ENCODE measurements at regions not wholly inside any gene's neighbourhood (a gene's known extent, or its start where the extent isn't known, plus 50 kb on each side); places are given as distances from the start of the nearest gene placed in this dataset.

DNA sequence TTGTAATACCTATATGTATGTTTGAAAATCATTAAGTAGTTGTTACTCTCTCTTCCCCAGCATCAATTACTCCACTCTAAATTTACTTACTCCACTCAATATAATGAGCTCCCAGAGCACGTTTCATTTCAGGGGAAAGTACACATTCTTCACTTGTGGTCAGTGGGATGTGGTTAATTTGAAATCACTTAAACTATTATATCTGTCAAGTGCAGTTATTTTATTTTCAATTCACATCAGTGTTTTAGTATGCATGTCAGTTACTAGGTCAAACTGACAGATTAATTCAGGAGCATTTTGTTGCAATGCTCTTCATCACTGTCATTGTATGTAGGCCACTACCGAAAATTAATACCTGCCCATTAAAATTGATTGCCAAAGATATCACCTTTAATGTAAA lies 376.1 kb downstream of the ZIC4 start:
- Histone ChIP-seq H3K9me3 (ENCODE audit: control insufficient read depth, low read length) (no peaks in the 10 kb centered on the region), H3K27me3 (ENCODE audit: control insufficient read depth, insufficient read depth) (no peaks in the 10 kb centered on the region), H3K27ac (ENCODE audit: low read length) (no peak overlapping the region), H3K4me1 (ENCODE audit: control insufficient read depth, insufficient read depth, low read length) (no peaks in the 10 kb centered on the region), H3K4me3 (ENCODE audit: low read length) (no peak overlapping the region)
- WGBS: 60% methylated on average over 2 of the region's 2 CpGs
- DNase-seq (no peak), ATAC-seq (no peak)
- intact Hi-C loops (cut with DNase I): no loop called here

DNA sequence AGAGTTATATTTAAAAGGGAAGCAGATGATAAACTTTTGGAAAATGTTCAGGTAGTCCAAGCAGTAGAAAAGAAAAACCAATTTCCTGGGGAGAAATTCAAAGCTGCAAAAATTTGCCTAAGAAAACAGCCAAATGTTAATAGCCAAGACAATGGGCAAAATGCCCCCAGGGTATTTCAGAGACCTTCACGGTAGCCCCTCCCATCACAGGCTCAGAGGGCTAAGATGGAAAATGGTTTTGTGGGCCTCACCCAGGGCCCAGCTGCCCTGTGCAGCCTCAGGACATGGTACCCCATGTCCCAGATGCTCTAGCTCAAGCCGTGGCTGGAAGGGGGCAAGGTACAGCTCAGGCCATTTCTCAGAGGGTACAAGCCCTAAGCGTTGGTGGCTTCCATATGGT lies 391.0 kb downstream of the ZIC4 start:
- intact Hi-C loops (cut with DNase I): no loop called here
- Histone ChIP-seq H3K4me3 (ENCODE audit: low read length) (no peak overlapping the region), H3K27me3 (ENCODE audit: control insufficient read depth, insufficient read depth) (no peaks in the 10 kb centered on the region), H3K27ac (ENCODE audit: low read length) (no peak overlapping the region), H3K9me3 (ENCODE audit: control insufficient read depth, low read length) (no peaks in the 10 kb centered on the region), H3K4me1 (ENCODE audit: control insufficient read depth, insufficient read depth, low read length) (no peaks in the 10 kb centered on the region)
- ATAC-seq (no peak), DNase-seq (no peak)
- 83% methylated on average over 3 of the region's 3 CpGs for WGBS

DNA sequence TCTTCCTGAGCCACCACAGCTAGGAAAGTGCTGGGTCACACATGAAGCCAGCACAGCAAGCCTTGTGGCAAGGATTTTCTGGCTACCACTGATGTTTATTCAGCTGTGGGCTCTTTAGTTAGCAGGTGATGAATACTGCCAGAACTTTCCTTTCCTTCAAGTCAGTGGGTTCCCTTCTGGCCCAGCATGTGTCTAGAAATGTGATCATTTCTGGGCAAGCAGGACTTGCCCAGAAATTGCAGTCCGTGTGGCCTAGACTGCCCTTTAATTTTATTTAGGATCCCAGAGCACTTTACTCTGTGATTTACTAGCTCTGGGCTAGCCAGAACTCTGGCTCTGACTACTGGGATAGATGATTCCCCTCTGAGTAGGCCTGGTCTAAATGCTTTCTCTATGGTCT lies 397.5 kb downstream of the ZIC4 start:
- WGBS: 59% methylated on average over 1 of the region's 1 CpG
- Histone ChIP-seq H3K27me3 (ENCODE audit: control insufficient read depth, insufficient read depth) (no peaks in the 10 kb centered on the region), H3K9me3 (ENCODE audit: control insufficient read depth, low read length) (no peaks in the 10 kb centered on the region), H3K4me1 (ENCODE audit: control insufficient read depth, insufficient read depth, low read length) (no peaks in the 10 kb centered on the region), H3K4me3 (ENCODE audit: low read length) (no peak overlapping the region), H3K27ac (ENCODE audit: low read length) (no peak overlapping the region)
- intact Hi-C loops (cut with DNase I): no loop called here
- DNase-seq (no peak), ATAC-seq (no peak)

DNA sequence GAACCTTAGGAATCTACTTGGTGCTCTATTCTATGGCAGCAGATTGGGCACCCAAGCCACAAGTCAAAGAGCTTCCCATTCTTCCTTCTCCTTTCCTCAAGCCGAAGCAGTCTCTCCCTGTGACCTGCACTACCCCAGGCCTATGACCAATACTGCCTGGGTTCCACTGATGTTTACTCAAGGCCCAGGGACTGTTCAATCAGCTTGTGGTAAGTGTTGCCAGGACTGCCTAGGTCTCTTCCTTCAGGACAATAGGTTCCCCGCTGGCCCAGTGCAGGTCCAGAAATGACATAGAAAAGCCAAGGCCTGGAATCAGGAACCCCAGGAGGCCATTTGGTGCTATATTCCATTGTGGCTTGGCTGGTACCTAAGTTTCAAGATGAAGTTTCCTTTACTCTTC lies 397.9 kb downstream of the ZIC4 start:
- Histone ChIP-seq H3K27me3 (ENCODE audit: control insufficient read depth, insufficient read depth) (no peaks in the 10 kb centered on the region), H3K4me3 (ENCODE audit: low read length) (no peak overlapping the region), H3K27ac (ENCODE audit: low read length) (no peak overlapping the region), H3K4me1 (ENCODE audit: control insufficient read depth, insufficient read depth, low read length) (no peaks in the 10 kb centered on the region), H3K9me3 (ENCODE audit: control insufficient read depth, low read length) (no peaks in the 10 kb centered on the region)
- intact Hi-C loops (cut with DNase I): no loop called here
- WGBS: 89% methylated on average over 2 of the region's 2 CpGs
- no peak for ATAC-seq
- no peak for DNase-seq

DNA sequence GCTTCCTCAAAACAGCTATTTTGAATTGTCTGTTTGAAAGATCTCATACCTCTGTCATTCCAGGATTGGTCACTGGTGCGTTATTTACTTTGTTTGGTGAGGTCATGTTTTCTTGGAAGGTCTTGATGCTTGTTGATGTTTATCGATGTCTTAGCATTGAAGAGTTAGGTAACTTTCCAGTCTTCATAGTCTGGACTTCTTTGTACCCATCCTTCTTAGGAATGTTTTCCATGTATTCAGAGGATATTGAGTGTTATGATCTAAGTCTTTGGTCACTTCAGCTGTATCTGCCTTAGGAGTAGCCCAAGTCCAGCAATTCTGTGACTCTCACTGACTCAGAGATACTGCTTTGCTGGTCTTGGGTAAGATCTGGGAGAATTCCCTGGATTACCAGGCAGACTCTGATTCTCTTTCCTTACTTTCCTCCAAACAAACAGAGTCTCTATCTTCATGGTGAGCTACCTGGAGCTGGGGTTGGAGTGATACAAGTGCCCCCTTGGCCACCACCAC lies 398.6 kb downstream of the ZIC4 start:
- ATAC-seq: no peak
- intact Hi-C loops (cut with DNase I): no loop called here
- no peaks in the 10 kb centered on the region for H3K27me3 ChIP-seq (ENCODE audit: control insufficient read depth, insufficient read depth)
- DNase-seq: no peak
- no peaks in the 10 kb centered on the region for H3K4me1 ChIP-seq (ENCODE audit: control insufficient read depth, insufficient read depth, low read length)
- H3K9me3 ChIP-seq (ENCODE audit: control insufficient read depth, low read length): no peaks in the 10 kb centered on the region
- H3K27ac ChIP-seq (ENCODE audit: low read length): no peak overlapping the region
- H3K4me3 ChIP-seq (ENCODE audit: low read length): no peak overlapping the region
- 87% methylated on average over 2 of the region's 2 CpGs for WGBS

DNA sequence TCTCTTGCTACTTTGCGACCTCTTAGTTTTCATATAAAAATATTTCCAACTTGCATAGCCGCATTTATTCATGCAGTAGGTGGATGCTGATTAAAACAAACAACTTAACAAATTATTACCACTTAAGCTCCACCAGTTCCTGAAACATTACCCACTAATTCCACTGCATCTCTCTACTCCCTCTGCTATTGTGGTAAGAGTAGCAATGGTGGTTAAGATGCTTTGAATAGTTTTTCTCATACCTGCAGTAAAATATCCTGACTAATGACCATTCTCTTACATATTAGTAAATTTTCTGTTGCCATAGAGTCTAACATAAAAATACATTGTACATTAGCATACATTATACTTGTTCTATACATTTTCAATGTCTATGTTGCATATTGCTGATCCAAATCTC lies 397.6 kb upstream of the PLSCR5 start:
- no peak for ATAC-seq
- Histone ChIP-seq H3K9me3 (ENCODE audit: control insufficient read depth, low read length) (no peaks in the 10 kb centered on the region), H3K27me3 (ENCODE audit: control insufficient read depth, insufficient read depth) (no peaks in the 10 kb centered on the region), H3K4me1 (ENCODE audit: control insufficient read depth, insufficient read depth, low read length) (no peaks in the 10 kb centered on the region), H3K4me3 (ENCODE audit: low read length) (no peak overlapping the region), H3K27ac (ENCODE audit: low read length) (no peak overlapping the region)
- no peak for DNase-seq
- intact Hi-C loops (cut with DNase I): no loop called here
- 87% methylated on average over 2 of the region's 2 CpGs for WGBS

DNA sequence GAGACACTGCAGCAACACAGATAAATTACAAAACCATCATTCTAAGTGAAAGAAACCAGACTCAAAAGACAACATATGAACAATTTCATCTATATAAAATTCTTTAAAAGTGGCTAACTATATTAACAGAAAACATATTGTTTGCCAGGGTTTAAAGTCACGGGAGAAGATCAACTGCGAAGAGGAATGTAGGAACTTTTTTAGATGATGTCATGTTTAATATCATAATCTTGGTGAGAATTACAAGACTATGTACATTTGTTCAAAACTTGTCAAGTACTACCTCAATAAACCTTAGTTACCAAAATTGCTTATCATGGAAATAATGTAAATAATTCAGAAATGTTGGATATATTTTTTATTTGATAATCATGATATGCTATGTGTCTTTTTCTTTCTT lies 395.1 kb upstream of the PLSCR5 start:
- WGBS: 61% methylated on average over 2 of the region's 2 CpGs
- H3K4me3 ChIP-seq (ENCODE audit: low read length): no peak overlapping the region
- ATAC-seq (no peak), DNase-seq (no peak)
- no peaks in the 10 kb centered on the region for H3K27me3 ChIP-seq (ENCODE audit: control insufficient read depth, insufficient read depth)
- intact Hi-C loops (cut with DNase I): no loop called here
- no peak overlapping the region for H3K27ac ChIP-seq (ENCODE audit: low read length)
- H3K4me1 ChIP-seq (ENCODE audit: control insufficient read depth, insufficient read depth, low read length): no peaks in the 10 kb centered on the region
- no peaks in the 10 kb centered on the region for H3K9me3 ChIP-seq (ENCODE audit: control insufficient read depth, low read length)

DNA sequence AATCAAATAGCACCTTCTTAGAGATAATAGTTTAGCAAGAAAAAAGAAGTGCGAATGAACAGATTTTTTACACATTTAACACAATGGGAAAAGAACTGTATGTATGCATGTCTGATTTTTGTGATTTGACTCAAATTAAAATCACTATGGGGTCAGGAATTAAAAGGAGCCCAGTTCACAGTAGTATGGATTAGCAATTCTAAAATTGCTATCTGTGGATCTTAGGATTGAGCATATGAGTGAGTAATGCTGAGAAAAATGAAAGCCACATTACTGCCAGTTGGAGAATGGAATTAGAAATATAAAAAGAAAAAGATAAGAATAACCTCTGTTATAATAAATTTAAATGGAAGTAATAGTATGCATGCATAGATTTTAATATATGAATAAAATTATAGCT lies 386.8 kb upstream of the PLSCR5 start:
- 88% methylated on average over 1 of the region's 1 CpG for WGBS
- Histone ChIP-seq H3K9me3 (ENCODE audit: control insufficient read depth, low read length) (no peaks in the 10 kb centered on the region), H3K4me1 (ENCODE audit: control insufficient read depth, insufficient read depth, low read length) (no peaks in the 10 kb centered on the region), H3K27ac (ENCODE audit: low read length) (no peak overlapping the region), H3K27me3 (ENCODE audit: control insufficient read depth, insufficient read depth) (no peaks in the 10 kb centered on the region), H3K4me3 (ENCODE audit: low read length) (no peak overlapping the region)
- no peak for DNase-seq
- intact Hi-C loops (cut with DNase I): no loop called here
- no peak for ATAC-seq

DNA sequence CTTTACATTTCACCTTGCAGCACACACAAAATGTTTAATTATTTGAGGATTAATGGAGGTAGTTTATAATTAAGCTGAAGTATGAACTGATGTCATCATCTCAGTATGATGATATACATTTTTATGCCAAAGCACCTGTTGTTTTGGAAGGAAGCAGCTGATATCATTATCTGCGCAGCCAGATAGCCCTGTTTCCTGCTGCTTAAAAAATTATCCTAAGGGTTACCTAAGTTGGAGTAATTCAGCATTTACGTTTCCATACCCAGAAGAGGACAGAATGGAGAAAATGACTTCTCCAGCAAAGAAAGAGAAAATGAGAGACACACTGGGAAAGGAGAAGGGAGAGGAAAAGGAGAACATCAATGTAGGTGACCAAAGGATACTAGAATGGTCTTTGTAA lies 370.3 kb upstream of the PLSCR5 start:
- H3K4me1 ChIP-seq (ENCODE audit: control insufficient read depth, insufficient read depth, low read length): no peaks in the 10 kb centered on the region
- no peaks in the 10 kb centered on the region for H3K27me3 ChIP-seq (ENCODE audit: control insufficient read depth, insufficient read depth)
- ATAC-seq (no peak), DNase-seq (no peak)
- H3K27ac ChIP-seq (ENCODE audit: low read length): no peak overlapping the region
- H3K4me3 ChIP-seq (ENCODE audit: low read length): no peak overlapping the region
- 38% methylated on average over 2 of the region's 2 CpGs for WGBS
- intact Hi-C loops (cut with DNase I): no loop called here
- no peaks in the 10 kb centered on the region for H3K9me3 ChIP-seq (ENCODE audit: control insufficient read depth, low read length)

DNA sequence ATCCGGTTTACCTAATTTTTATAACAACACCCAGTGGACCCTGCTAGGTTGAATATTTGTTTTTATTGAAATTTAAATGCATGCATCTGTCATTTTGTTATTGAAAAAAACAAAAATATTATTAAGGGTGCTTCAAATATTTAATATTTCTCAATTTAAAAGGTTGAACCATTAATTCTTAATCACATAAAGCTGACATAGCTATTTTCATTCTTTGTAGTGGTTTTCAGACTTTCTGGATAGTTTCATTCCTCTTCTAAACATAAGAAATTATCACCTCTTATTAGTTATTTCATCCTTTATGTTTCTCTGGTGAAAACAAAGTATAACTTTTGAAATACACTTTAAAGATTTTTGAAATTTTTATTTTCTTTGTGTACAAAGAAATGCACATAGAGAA lies 369.9 kb upstream of the PLSCR5 start:
- Histone ChIP-seq H3K4me1 (ENCODE audit: control insufficient read depth, insufficient read depth, low read length) (no peaks in the 10 kb centered on the region), H3K9me3 (ENCODE audit: control insufficient read depth, low read length) (no peaks in the 10 kb centered on the region), H3K4me3 (ENCODE audit: low read length) (no peak overlapping the region), H3K27ac (ENCODE audit: low read length) (no peak overlapping the region), H3K27me3 (ENCODE audit: control insufficient read depth, insufficient read depth) (no peaks in the 10 kb centered on the region)
- no peak for ATAC-seq
- WGBS: 93% methylated on average over 1 of the region's 1 CpG
- intact Hi-C loops (cut with DNase I): no loop called here
- DNase-seq: no peak

DNA sequence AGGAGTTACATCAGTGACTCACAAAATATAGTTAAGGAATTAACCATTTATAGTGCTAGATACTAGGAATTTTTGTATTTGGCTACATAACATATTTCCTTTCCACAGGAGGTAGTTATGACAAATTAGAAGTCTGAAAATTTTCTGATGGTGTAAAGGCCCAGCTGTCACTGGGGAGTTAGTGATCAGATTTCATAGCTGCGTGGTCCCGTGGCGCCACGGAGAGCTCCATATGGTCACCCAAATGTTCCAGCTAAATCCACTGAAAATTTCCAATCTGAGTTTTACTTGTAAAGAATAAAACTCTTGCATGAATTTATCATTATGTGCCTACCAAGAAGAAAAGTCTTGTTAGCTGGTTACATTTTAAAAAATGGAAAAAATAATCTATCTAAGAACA lies 368.9 kb upstream of the PLSCR5 start:
- ATAC-seq (no peak), DNase-seq (no peak)
- Histone ChIP-seq H3K4me1 (ENCODE audit: control insufficient read depth, insufficient read depth, low read length) (no peaks in the 10 kb centered on the region), H3K27ac (ENCODE audit: low read length) (no peak overlapping the region), H3K4me3 (ENCODE audit: low read length) (no peak overlapping the region), H3K9me3 (ENCODE audit: control insufficient read depth, low read length) (no peaks in the 10 kb centered on the region), H3K27me3 (ENCODE audit: control insufficient read depth, insufficient read depth) (no peaks in the 10 kb centered on the region)
- intact Hi-C loops (cut with DNase I): no loop called here
- WGBS: 80% methylated on average over 4 of the region's 4 CpGs

DNA sequence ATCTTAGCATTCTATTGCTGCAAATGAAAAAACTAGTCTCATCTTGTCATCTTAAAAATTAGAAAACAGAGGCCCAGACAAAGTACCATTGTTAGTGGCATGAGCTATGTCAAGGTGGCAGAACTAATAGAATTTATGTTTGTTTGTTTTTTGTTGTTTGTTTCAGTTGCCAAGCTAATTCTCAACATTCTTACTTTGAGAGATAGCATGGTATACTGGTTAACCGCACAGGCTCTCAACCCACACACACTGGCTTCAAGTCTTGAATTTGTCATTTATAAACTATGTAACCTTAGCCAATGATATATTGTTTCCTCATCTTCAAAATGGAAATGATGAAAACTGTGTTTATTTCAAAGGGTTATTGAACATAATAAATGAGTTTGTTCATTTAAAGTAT lies 367.6 kb upstream of the PLSCR5 start:
- no peaks in the 10 kb centered on the region for H3K4me1 ChIP-seq (ENCODE audit: control insufficient read depth, insufficient read depth, low read length)
- H3K4me3 ChIP-seq (ENCODE audit: low read length): no peak overlapping the region
- no peak overlapping the region for H3K27ac ChIP-seq (ENCODE audit: low read length)
- H3K9me3 ChIP-seq (ENCODE audit: control insufficient read depth, low read length): no peaks in the 10 kb centered on the region
- DNase-seq (no peak), ATAC-seq (no peak)
- 72% methylated on average over 1 of the region's 1 CpG for WGBS
- H3K27me3 ChIP-seq (ENCODE audit: control insufficient read depth, insufficient read depth): no peaks in the 10 kb centered on the region
- intact Hi-C loops (cut with DNase I): no loop called here
